ENCODE measurements at regions not wholly inside any gene's neighbourhood (a gene's known extent, or its start where the extent isn't known, plus 50 kb on each side); places are given as distances from the start of the nearest gene placed in this dataset.

- no peaks in the 10 kb centered on the region for H3K4me1 ChIP-seq
- intact Hi-C loops (cut with DNase I): no loop called here
- no peak for TF ChIP-seq CTCF (IDR thresholded peaks at IDR 0.05)
- DNase-seq: no peak
- H3K4me3 ChIP-seq: no peak overlapping the region
- 90 to 94% (median 93%) methylated on average over 2 of the region's 2 CpGs for WGBS, 3 donors
- H3K36me3 ChIP-seq (ENCODE audit: insufficient read depth in 1 of 2, low read depth in 1 of 2): no peaks in the 10 kb centered on the region
- ATAC-seq: no peak
- H3K9me3 ChIP-seq: no peaks in the 10 kb centered on the region
- H3K27me3 ChIP-seq (ENCODE audit: insufficient read depth in 3 of 3, low read length in 2 of 3): no peaks in the 10 kb centered on the region
- no peak overlapping the region for H3K27ac ChIP-seq
These were observed 112.4 kb downstream of the ACER2 start for GRCh38 chr9:19521205-19521604.

- no peaks in the 10 kb centered on the region for H3K36me3 ChIP-seq (ENCODE audit: insufficient read depth in 1 of 2, low read depth in 1 of 2)
- DNase-seq (no peak), ATAC-seq (no peak)
- H3K4me3 ChIP-seq: no peak overlapping the region
- H3K4me1 ChIP-seq: no peaks in the 10 kb centered on the region
- no peak for TF ChIP-seq CTCF (IDR thresholded peaks at IDR 0.05)
- 78 to 82% (median 80%) methylated on average over 3 of the region's 3 CpGs for WGBS, 3 donors
- H3K9me3 ChIP-seq: no peaks in the 10 kb centered on the region
- intact Hi-C loops (cut with DNase I): no loop called here
- no peak overlapping the region for H3K27ac ChIP-seq
- H3K27me3 ChIP-seq (ENCODE audit: insufficient read depth in 3 of 3, low read length in 2 of 3): no peaks in the 10 kb centered on the region
These were observed 108.6 kb downstream of the ACER2 start for GRCh38 chr9:19517202-19517942.

- Histone ChIP-seq H3K9me3 (no peaks in the 10 kb centered on the region), H3K27me3 (ENCODE audit: insufficient read depth in 3 of 3, low read length in 2 of 3) (no peaks in the 10 kb centered on the region), H3K36me3 (ENCODE audit: insufficient read depth in 1 of 2, low read depth in 1 of 2) (no peaks in the 10 kb centered on the region), H3K4me3 (no peak overlapping the region), H3K4me1 (no peaks in the 10 kb centered on the region), H3K27ac (no peak overlapping the region)
- no peak for ATAC-seq
- no peak for TF ChIP-seq CTCF (IDR thresholded peaks at IDR 0.05)
- DNase-seq: no peak
- intact Hi-C loops (cut with DNase I): no loop called here
- WGBS, 3 donors: 76 to 85% (median 83%) methylated on average over 4 of the region's 4 CpGs
These were observed 107.5 kb downstream of the ACER2 start for GRCh38 chr9:19516348-19516747.

GRCh38 chr9:19513671-19514275 is 105.0 kb downstream of the ACER2 start:
- no peak for TF ChIP-seq CTCF (IDR thresholded peaks at IDR 0.05)
- 75 to 84% (median 83%) methylated on average over 7 of the region's 7 CpGs for WGBS, 3 donors

More at GRCh38 chr9:19513671-19514275, 105.0 kb downstream of the ACER2 start:
- intact Hi-C loops (cut with DNase I): no loop called here
- no peaks in the 10 kb centered on the region for H3K4me1 ChIP-seq
- H3K27me3 ChIP-seq (ENCODE audit: insufficient read depth in 3 of 3, low read length in 2 of 3): no peaks in the 10 kb centered on the region
- no peak overlapping the region for H3K4me3 ChIP-seq
- DNase-seq (no peak), ATAC-seq (no peak)
- H3K36me3 ChIP-seq (ENCODE audit: insufficient read depth in 1 of 2, low read depth in 1 of 2): no peaks in the 10 kb centered on the region
- no peak overlapping the region for H3K27ac ChIP-seq
- no peaks in the 10 kb centered on the region for H3K9me3 ChIP-seq
